Muscle of back (tissue), 3 donors: ENCODE measurements at regions not wholly inside any gene's neighbourhood (a gene's known extent, or its start where the extent isn't known, plus 50 kb on each side); places are given as distances from the start of the nearest gene placed in this dataset.
"Not testable (repeated sequence)": the region's sequence is repeated elsewhere in the genome, so short reads cannot be mapped to it uniquely, and the experiment has no call there.

Experiments
- DNase-seq, 3 donors: peaks; one replicate each; pipeline versions ENCODE4 v3.0.0 to v3.0.0-alpha.2; 2013

- no peak for DNase-seq
Measured at GRCh38 chr12:66733321-66733720, 54.4 kb upstream of the GRIP1 start.

GRCh38 chr12:66733839-66734238 lies 55.0 kb upstream of the GRIP1 start:
- no peak for DNase-seq

GRCh38 chr12:66735275-66735674 lies 56.4 kb upstream of the GRIP1 start:
- no peak for DNase-seq

- peak in 1 of 3 donors; percentile 22 for DNase-seq
Measured at GRCh38 chr12:66736931-66737330, 58.1 kb upstream of the GRIP1 start.

- DNase-seq: no peak
Measured at GRCh38 chr12:66739266-66739665, 60.4 kb upstream of the GRIP1 start.

- DNase-seq: no peak
Measured at GRCh38 chr12:66739940-66740651, 61.2 kb upstream of the GRIP1 start.

GRCh38 chr12:66740732-66741131 lies 61.9 kb upstream of the GRIP1 start:
- no peak for DNase-seq

GRCh38 chr12:66741919-66742318 lies 63.0 kb upstream of the GRIP1 start:
- DNase-seq: no peak

- DNase-seq: no peak
Measured at GRCh38 chr12:66742508-66743367, 63.9 kb upstream of the GRIP1 start.

GRCh38 chr12:66744461-66744860 lies 65.6 kb upstream of the GRIP1 start:
- no peak for DNase-seq

- no peak for DNase-seq
Measured at GRCh38 chr12:66744956-66745383, 66.1 kb upstream of the GRIP1 start.

GRCh38 chr12:66746489-66747201 lies 67.8 kb upstream of the GRIP1 start:
- DNase-seq: no peak

GRCh38 chr12:66751432-66752113 lies 72.7 kb upstream of the GRIP1 start:
- DNase-seq: no peak

GRCh38 chr12:66753810-66754209 lies 74.9 kb upstream of the GRIP1 start:
- DNase-seq: peak in 1 of 3 donors; percentile 23

- DNase-seq: no peak
Measured at GRCh38 chr12:66755727-66756395, 77.0 kb upstream of the GRIP1 start.

- no peak for DNase-seq
Measured at GRCh38 chr12:66756631-66757030, 77.8 kb upstream of the GRIP1 start.

GRCh38 chr12:66760122-66760521 lies 81.2 kb upstream of the GRIP1 start:
- not testable (repeated sequence) for DNase-seq

- no peak for DNase-seq
Measured at GRCh38 chr12:66763467-66763866, 84.6 kb upstream of the GRIP1 start.

- no peak for DNase-seq
Measured at GRCh38 chr12:66765204-66765603, 86.3 kb upstream of the GRIP1 start.

GRCh38 chr12:66767536-66767935 lies 88.7 kb upstream of the GRIP1 start:
- no peak for DNase-seq

GRCh38 chr12:66768293-66768692 lies 89.4 kb upstream of the GRIP1 start:
- no peak for DNase-seq
